GM19324 (cell line): ENCODE measurements at regions not wholly inside any gene's neighbourhood (a gene's known extent, or its start where the extent isn't known, plus 50 kb on each side); places are given as distances from the start of the nearest gene placed in this dataset.

Source experiments
- ATAC-seq: cut with Tn5 transposase; IDR thresholded peaks from one replicate; pipeline ENCODE4 v1.9.1; 2021; ENCODE audit warnings: mild to moderate bottlenecking, moderate library complexity; ENCODE audit not compliant: unreplicated experiment, low FRiP score

- ATAC-seq, result no peak
Measured at GRCh38 chr1:9419369-9420041, 119.8 kb upstream of the SLC25A33 start.

- ATAC-seq, result no peak
Measured at GRCh38 chr1:9420835-9421532, 118.3 kb upstream of the SLC25A33 start.

DNA sequence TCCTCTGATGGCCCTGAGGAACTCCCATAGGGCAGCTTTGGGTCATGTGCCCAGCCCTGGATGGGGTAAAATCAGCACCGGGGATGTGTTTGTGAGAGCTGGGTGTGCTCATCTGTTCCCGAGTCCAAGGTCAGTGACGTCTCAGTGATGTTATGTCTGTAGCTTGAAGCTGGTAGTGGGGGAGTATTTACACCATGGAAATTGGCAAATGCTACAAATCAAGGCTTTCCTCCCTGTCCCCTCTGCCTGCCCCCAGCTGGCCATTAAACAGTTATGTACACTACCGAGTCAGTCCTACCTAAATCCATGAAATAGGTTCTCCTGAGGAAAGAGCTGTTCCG lies 117.8 kb upstream of the SLC25A33 start:
- ATAC-seq, result no peak

GRCh38 chr1:9422321-9422720 lies 116.9 kb upstream of the SLC25A33 start:
- no peak for ATAC-seq

DNA sequence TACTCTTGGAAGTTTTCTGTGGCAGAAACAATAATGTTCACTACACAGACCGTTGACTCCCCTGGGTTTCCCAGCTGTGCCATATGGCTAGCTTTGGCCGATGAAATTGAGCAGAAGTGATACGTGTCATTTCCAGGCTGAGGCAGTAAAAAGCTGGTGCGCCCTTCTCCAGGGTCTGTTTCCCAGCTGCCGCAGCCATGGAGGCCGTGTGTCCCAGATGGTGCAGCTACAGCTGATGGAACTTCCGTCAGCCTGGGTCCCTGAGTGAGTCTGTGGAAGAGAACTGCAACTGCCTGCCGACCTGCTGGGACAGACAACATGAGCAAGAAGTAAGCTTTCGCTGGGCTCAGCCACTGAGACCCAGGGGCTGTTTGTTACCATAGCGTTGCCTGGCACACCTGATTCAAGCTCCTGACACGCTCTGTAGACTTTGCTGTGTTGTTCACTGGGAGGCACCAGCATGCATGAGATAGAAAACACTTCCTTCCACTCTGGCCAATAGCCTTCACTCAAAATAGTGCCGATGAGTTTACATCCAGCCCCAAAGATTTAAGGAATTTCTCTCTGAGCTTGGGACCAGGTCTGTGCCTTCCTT lies 116.3 kb upstream of the SLC25A33 start:
- ATAC-seq, result no peak

DNA sequence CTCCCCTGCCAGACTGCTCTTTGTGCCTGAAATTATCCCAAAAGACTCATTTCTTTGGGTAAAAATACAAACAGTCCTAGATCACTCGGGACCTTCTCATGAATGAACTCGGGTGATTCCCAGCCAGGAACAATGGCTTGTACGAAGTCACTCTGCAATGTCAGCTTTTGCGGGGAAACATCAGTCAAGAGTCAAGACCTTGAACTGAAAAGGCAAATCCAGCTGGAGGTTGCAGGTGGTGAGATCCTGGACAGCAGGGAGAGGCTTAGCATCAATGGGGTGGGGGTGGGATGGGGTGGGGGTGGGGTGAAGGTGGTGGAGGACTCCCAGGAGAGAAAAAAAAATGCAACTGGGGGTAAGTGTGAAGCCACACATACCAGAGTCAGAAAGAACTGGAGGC lies 115.0 kb upstream of the SLC25A33 start:
- no peak for ATAC-seq

DNA sequence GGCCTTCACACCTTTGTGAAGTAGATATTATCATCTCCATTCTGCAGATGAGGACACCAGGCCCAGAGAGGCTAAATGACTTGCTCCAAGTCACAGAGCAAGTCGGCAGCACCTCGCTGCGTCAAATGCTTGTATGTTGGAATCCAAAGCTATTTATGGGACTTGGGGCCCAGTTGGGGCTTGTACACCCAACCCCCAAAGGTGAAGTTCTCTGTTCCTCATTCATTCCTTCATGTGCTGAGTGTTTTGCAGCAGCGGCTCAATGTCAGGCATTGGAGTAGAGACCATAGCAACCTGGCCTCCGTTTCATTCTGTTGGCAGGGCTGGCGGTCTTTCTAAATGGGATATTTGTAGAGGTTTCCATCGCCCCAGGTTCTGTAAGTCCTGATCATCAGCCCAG lies 113.4 kb upstream of the SLC25A33 start:
- ATAC-seq, result no peak

- peak; percentile 57 for ATAC-seq
Measured at GRCh38 chr1:9426291-9426711, 113.0 kb upstream of the SLC25A33 start.

- no peak for ATAC-seq
Measured at GRCh38 chr1:9427388-9427787, 111.9 kb upstream of the SLC25A33 start.

GRCh38 chr1:9428601-9429341 lies 110.5 kb upstream of the SLC25A33 start:
- peak; percentile 82 for ATAC-seq

DNA sequence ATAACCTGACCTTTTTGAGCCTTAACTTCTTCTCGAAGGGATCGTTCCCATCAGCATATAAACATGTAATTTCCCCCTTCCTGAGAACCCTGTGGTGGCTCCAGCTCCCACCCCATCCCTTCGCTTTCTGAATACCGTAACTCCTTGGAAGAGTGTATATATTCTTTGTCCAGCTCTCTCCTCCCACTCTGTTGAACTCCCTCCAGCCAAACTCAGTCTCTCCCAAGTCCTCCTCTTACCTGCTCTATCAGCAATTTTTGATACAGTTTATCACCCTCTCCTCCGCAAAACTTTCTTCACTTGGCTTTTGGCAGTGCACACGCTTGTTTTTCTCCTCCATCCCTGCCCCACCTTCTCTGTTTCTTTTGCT lies 109.9 kb upstream of the SLC25A33 start:
- ATAC-seq, result no peak

- no peak for ATAC-seq
Measured at GRCh38 chr1:9434247-9435152, 104.8 kb upstream of the SLC25A33 start.

- no peak for ATAC-seq
Measured at GRCh38 chr1:9435153-9435636, 104.1 kb upstream of the SLC25A33 start.

DNA sequence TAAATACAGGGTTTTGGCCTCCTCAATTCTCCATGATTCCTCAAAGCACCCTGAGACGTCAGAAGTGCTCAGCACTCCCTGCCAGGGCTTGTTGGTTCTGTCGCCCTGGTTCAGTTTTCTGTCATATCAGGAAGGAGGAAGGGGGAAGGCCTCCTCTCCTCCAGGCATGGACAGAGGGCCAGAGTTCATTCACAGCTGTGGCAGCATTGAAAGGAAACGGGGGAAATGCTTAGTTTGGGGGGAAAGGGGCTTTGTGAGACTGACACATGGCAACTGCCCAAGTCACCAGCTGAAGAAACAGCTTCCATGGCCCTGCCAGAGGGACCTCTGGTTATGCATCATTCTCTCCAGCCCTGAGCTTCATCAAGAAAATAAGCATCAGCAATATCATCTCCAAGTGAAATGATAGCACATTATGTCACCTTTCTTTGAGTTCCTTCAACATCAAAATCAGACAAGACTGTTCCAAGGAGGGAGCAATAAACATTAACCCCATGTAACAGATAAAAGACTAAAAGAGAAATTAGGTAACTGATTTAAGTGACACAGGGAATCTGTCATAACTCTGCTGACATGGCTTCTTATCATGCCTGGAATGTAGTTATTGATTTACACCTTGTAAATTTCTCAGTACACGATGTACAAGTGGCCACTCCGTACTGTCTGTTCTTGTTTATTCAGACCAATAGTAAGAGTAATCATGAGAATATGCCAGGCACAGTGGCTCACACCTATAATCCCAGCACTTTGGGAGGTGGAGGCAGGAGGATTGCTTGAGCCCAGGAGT lies 103.2 kb upstream of the SLC25A33 start:
- ATAC-seq, result no peak

DNA sequence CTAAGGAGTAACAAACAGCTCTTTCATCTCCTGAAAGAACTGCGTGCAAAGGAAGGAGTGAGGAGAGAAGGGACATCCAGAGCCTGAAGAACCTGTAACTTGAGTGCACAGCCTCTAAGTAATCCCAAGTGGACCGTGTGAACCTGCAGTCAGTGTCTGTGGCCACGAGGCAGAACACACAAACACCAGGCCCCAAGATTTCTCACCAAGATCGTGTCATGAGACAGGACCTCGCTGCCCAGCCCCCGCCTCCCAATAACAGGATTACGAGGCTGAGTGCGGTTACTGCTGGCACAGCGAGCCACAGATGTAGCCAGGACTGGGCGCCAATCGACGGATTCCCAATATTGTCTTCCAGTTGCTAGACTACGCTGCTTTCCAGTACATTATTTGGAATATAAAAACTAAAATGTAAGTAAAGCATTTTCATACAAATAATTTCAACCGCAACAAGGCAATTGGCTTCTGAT lies 101.3 kb upstream of the SLC25A33 start:
- ATAC-seq, result no peak

DNA sequence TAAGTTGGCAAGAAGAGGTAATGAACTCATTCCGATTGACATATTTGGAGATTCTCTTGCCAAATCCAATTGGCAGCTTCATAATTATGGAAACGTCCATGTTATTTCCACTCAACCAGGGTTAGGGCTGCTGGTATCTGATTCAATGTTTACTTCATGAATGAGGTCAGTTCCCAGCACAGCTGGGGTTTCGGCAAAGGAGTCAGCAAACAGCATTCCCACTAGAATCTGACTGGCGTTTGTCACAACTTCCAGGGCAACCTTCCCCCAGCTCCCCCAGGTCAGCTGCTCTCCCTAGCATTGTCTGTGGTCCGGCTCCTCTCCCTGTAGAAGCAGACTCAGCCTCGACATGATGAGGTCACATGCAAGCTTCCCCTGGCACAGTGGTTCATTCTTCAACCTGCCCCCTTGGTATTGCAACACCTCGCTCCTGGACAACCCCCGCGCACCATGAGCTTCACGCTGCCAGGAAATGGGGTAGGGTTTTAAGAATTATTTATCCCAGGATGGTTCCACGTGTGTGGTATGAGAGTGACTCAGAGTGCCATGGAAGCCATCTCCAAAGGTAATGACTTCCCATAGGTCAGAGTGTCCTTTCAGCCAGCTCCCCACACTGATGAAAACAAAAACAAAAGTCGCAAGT lies 100.7 kb upstream of the SLC25A33 start:
- ATAC-seq, result no peak

DNA sequence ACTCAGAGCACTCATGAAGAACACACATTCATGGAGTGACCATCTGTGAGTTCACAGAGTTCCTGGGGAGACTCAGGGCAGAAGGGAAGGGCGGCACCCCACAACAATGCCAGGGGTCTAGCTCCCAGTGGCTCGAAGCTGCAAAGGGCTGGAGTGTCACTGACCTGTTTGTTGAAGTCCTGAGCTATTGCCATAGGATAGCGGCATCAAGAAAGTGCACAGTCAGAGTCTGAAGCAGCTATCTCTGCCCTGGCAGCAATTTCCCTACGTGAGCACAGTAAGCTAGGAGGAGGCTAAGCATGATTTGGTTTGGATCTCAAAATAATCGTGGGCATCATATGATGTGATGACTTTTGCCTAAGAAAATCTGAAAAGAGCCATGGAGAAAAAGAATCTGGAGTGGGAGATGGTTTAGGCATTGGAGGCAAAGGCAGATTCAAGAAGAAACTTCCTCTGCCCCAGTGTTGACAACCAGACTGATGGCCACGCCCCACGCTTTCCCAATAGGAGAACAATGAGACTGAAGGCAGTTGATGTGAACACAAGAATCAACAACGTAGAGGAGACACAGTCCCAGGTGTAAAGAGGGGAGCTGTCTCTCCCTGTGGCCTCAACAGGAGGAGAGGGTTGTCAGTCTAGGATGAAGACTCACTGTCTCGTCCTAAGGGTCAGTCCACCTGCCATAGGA lies 100.0 kb upstream of the SLC25A33 start:
- ATAC-seq, result no peak

GRCh38 chr1:9440261-9440660 lies 99.0 kb upstream of the SLC25A33 start:
- no peak for ATAC-seq
